Testis (tissue), 2 donors: ENCODE measurements at regions not wholly inside any gene's neighbourhood (a gene's known extent, or its start where the extent isn't known, plus 50 kb on each side); places are given as distances from the start of the nearest gene placed in this dataset.

ENCODE experiments used
- CTCF ChIP-seq, 3 experiments: fragments of 450-650 bp in 2 of 3; fragments of 200-600 bp in 1 of 3; sonication (generic) in 1 of 3; IDR thresholded peaks; one replicate each; pipeline ENCODE4 v1.5.1; 2016 to 2019; ENCODE audit warnings: antibody characterized with exemption in 3 of 3, mild to moderate bottlenecking in 2 of 3, moderate library complexity in 1 of 3
- POLR2A ChIP-seq: fragments of 450-650 bp; IDR thresholded peaks from one replicate; pipeline ENCODE4 v1.6.1; 2017; ENCODE audit warnings: antibody characterized with exemption, mild to moderate bottlenecking, moderate library complexity

- TF ChIP-seq POLR2A (no peak), CTCF (IDR thresholded peaks at IDR 0.05) (no peak)
Observed at GRCh38 chr4:152050106-152050505, 289.3 kb upstream of the GATB start.
